ENCODE measurements at regions not wholly inside any gene's neighbourhood (a gene's known extent, or its start where the extent isn't known, plus 50 kb on each side); places are given as distances from the start of the nearest gene placed in this dataset.
"Not testable (repeated sequence)": the region's sequence is repeated elsewhere in the genome, so short reads cannot be mapped to it uniquely, and the experiment has no call there.

DNA sequence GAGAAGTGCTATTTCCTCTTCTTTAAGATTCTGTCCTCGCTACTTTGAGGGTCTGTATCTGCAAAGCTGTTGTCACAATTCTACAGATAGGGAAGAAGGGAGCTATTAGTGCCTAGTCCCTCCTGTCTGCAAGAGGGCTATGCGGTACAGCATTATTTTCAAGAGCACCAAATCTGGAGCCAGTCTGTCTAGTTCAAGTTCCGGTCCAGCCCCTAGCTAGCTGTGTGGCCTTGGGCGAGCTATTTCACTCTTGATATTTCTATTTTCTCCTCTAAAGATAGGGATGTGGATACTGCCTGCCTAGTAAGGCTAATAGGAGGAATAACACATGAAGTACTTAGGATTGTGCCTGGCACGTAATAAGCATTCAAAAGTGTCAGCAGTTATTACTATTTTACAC lies 272.4 kb downstream of the KCNE4 start:
- ATAC-seq (0 out of 6 replicates have a peak, but pooled peaks of 1 of the 2 experiments have one; percentile 43), DNase-seq (ENCODE audit: low read depth in 1 of 2, low spot score in 1 of 2) (no peak), FAIRE-seq (no peak)
- no peak for TF ChIP-seq ZSCAN20 (CRISPR knock-in tag; IDR thresholded peaks at IDR 0.05)
- TF ChIP-seq, protein P1, sequence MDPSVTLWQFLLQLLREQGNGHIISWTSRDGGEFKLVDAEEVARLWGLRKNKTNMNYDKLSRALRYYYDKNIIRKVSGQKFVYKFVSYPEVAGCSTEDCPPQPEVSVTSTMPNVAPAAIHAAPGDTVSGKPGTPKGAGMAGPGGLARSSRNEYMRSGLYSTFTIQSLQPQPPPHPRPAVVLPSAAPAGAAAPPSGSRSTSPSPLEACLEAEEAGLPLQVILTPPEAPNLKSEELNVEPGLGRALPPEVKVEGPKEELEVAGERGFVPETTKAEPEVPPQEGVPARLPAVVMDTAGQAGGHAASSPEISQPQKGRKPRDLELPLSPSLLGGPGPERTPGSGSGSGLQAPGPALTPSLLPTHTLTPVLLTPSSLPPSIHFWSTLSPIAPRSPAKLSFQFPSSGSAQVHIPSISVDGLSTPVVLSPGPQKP (IDR thresholded peaks at IDR 0.05; ENCODE audit: low read depth, low read length) = no peak
- TF ChIP-seq TFCP2L1 (CRISPR knock-in tag; IDR thresholded peaks at IDR 0.05) = no peak
- TF ChIP-seq CHD2 (IDR thresholded peaks at IDR 0.05; ENCODE audit: low read length, partially characterized antibody) = no peak
- TF ChIP-seq MAFK (IDR thresholded peaks at IDR 0.05; ENCODE audit: partially characterized antibody) = no peak
- TF ChIP-seq POLR2AphosphoS2 (conservative IDR thresholded peaks at IDR 0.05; ENCODE audit: low read length) = no peak
- TF ChIP-seq BHLHE40 (IDR thresholded peaks at IDR 0.05; ENCODE audit: low read depth, low read length) = no peak
- TF ChIP-seq CEBPB (IDR thresholded peaks at IDR 0.05) = no peak
- TF ChIP-seq GATA3 (IDR thresholded peaks at IDR 0.05; ENCODE audit: borderline replicate concordance) = no peak
- no peak for TF ChIP-seq HOXB13 (CRISPR knock-in tag; IDR thresholded peaks at IDR 0.05; ENCODE audit: low read depth)
- TF ChIP-seq, protein P2, sequence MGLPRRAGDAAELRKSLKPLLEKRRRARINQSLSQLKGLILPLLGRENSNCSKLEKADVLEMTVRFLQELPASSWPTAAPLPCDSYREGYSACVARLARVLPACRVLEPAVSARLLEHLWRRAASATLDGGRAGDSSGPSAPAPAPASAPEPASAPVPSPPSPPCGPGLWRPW (IDR thresholded peaks at IDR 0.05) = no peak
- no peak overlapping the region for H3K4me3 ChIP-seq
- WGBS (ENCODE audit: missing lambda C conversion rate) = 36% methylated on average over 5 of the region's 5 CpGs
- no peaks in the 10 kb centered on the region for H3K4me1 ChIP-seq
- H3K4me2 ChIP-seq = no peak overlapping the region
- no peak overlapping the region for H3K27ac ChIP-seq
- CTCF ChIA-PET = interaction anchor here (1.2 kb wide), 1 partner anchor 353 kb away, joined by 3 read pairs; no protein-coding TSS in a partner anchor
- POLR2A ChIA-PET = no interaction called here
- H3K9me3 ChIP-seq = no peaks in the 10 kb centered on the region

DNA sequence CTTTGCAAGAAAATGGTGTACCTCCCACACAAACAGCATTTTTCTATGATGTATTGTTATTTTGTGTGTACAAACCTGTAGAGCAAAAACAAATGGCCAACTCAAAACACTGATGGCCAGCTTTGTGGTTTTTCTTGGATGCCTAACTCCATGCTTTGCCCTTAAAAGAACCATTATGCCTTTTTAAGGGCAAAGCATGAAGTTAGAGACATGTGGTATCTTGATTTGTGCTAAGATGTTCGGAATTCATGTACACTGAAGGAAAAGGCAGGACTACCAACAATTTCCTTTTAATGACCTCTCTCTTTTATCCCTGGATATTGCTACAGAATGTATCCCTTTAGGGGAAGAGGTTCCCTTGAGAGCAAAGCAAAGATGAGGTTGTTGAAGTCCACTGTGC lies 273.6 kb downstream of the SCG2 start:
- Histone ChIP-seq H3K4me1 (no peaks in the 10 kb centered on the region), H3K27ac (no peak overlapping the region), H3K9me3 (no peaks in the 10 kb centered on the region; the same call in 2 of the 3 replicates), H3K4me3 (no peak overlapping the region), H3K4me2 (no peak overlapping the region)
- CTCF ChIA-PET = no interaction called here
- ATAC-seq (no peak), FAIRE-seq (no peak), DNase-seq (ENCODE audit: low read depth in 1 of 2, low spot score in 1 of 2) (no peak)
- POLR2A ChIA-PET = no interaction called here
- TF ChIP-seq, protein P3, sequence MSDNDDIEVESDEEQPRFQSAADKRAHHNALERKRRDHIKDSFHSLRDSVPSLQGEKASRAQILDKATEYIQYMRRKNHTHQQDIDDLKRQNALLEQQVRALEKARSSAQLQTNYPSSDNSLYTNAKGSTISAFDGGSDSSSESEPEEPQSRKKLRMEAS (IDR thresholded peaks at IDR 0.05) = no peak
- WGBS (ENCODE audit: missing lambda C conversion rate) = 26% methylated on average over 1 of the region's 1 CpG

DNA sequence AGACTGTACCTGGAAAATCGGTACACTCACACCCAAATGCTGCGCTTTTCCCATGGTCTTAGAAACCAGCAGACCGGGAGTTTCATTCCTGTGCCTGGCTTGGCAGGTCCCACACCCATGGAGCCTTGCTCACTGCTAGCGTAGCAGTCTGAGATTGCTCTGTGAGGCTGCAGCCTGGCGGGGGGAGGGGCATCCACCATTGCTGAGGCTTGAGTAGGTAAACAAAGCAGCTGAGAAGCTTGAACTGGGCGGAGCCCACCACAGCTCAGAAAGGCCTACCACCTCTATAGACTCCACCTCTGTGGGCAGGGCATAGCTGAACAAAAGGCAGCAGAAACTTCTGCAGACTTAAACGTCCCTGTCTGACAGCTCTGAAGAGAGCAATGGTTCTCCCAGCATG lies 271.4 kb downstream of the SCG2 start:
- H3K9me3 ChIP-seq; ATAC-seq; POLR2A ChIA-PET; CTCF ChIA-PET; H3K4me3 ChIP-seq; FAIRE-seq; H3K4me1 ChIP-seq; H3K4me2 ChIP-seq; H3K27ac ChIP-seq; DNase-seq (ENCODE audit: low read depth in 1 of 2, low spot score in 1 of 2): not testable (repeated sequence)
- WGBS (ENCODE audit: missing lambda C conversion rate) = 29% methylated on average over 7 of the region's 7 CpGs

DNA sequence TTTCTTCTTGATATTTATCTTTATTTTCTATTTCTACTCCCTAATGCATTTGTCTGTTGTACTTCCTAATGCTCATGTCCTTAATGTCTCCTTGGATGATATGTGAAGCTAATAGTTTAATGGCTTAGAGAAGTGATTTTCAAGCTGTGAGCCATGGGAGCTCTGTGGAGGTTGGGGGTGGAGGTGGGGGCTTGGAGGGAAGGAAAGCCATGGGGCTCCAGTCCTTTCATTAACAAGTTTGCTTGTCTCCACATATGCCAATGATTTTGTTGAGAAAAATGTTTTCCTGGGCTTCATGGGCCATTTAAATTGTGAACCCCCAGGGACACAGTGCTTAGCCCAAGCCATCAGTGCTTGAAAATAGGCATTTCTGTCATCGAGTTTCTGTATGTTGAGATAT lies 264.1 kb downstream of the SCG2 start:
- Histone ChIP-seq H3K4me3 (no peak overlapping the region), H3K4me1 (no peaks in the 10 kb centered on the region), H3K4me2 (no peak overlapping the region), H3K9me3 (no peaks in the 10 kb centered on the region), H3K27ac (no peak overlapping the region)
- CTCF ChIA-PET = interaction anchor here (0.9 to 1.6 kb wide), 2 partner anchors 20 to 22 kb away, joined by 3 read pairs; no protein-coding TSS in a partner anchor
- no peak for DNase-seq (ENCODE audit: low read depth in 1 of 2, low spot score in 1 of 2)
- WGBS (ENCODE audit: missing lambda C conversion rate) = 25% methylated on average over 1 of the region's 1 CpG
- POLR2A ChIA-PET = no interaction called here
- FAIRE-seq = no peak
- no peak for ATAC-seq
- TF ChIP-seq ZSCAN20 (CRISPR knock-in tag; IDR thresholded peaks at IDR 0.05) (no peak), NPAS2 (CRISPR knock-in tag; IDR thresholded peaks at IDR 0.05; ENCODE audit: borderline replicate concordance) (no peak), EHF (CRISPR knock-in tag; IDR thresholded peaks at IDR 0.05) (no peak), BHLHE40 (IDR thresholded peaks at IDR 0.05; ENCODE audit: low read depth, low read length) (no peak), CEBPB (IDR thresholded peaks at IDR 0.05) (no peak), RARB (CRISPR knock-in tag; IDR thresholded peaks at IDR 0.05) (no peak)
- TF ChIP-seq, protein P4, sequence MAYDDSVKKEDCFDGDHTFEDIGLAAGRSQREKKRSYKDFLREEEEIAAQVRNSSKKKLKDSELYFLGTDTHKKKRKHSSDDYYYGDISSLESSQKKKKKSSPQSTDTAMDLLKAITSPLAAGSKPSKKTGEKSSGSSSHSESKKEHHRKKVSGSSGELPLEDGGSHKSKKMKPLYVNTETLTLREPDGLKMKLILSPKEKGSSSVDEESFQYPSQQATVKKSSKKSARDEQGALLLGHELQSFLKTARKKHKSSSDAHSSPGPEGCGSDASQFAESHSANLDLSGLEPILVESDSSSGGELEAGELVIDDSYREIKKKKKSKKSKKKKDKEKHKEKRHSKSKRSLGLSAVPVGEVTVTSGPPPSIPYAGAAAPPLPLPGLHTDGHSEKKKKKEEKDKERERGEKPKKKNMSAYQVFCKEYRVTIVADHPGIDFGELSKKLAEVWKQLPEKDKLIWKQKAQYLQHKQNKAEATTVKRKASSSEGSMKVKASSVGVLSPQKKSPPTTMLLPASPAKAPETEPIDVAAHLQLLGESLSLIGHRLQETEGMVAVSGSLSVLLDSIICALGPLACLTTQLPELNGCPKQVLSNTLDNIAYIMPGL (CRISPR knock-in tag; IDR thresholded peaks at IDR 0.05; ENCODE audit: borderline replicate concordance) = no peak
- TF ChIP-seq, protein P2 (IDR thresholded peaks at IDR 0.05) = no peak

Measured in A549 (cell line).